Body of pancreas (tissue), 4 donors: ENCODE measurements at regions not wholly inside any gene's neighbourhood (a gene's known extent, or its start where the extent isn't known, plus 50 kb on each side); places are given as distances from the start of the nearest gene placed in this dataset.

Source experiments
- CTCF ChIP-seq, 7 experiments: fragments of 450-650 bp in 4 of 7; fragments of 200-600 bp in 3 of 7; sonication (generic) in 3 of 7; IDR thresholded peaks; one replicate each; pipeline ENCODE4 v1.5.1; 2016 to 2019; ENCODE audit warnings: antibody characterized with exemption in 7 of 7
- POLR2A ChIP-seq, 3 donors: fragments of 450-650 bp; IDR thresholded peaks; one replicate each; pipeline ENCODE4 v1.6.1; 2016; ENCODE audit warnings: antibody characterized with exemption in 3 of 3, mild to moderate bottlenecking in 2 of 3

- TF ChIP-seq CTCF (IDR thresholded peaks at IDR 0.05) (no peak), POLR2A (IDR thresholded peaks at IDR 0.05) (no peak)
These were observed 624.2 kb upstream of the GRIN3A start for GRCh38 chr9:102362470-102363132.
